IPS-NIHi11 (cell line): ENCODE measurements at regions not wholly inside any gene's neighbourhood (a gene's known extent, or its start where the extent isn't known, plus 50 kb on each side); places are given as distances from the start of the nearest gene placed in this dataset.

Experiments
- DNase-seq: peaks from one replicate; pipeline ENCODE4 v3.0.0; 2012; ENCODE audit warnings: mixed read lengths, low spot score

DNA sequence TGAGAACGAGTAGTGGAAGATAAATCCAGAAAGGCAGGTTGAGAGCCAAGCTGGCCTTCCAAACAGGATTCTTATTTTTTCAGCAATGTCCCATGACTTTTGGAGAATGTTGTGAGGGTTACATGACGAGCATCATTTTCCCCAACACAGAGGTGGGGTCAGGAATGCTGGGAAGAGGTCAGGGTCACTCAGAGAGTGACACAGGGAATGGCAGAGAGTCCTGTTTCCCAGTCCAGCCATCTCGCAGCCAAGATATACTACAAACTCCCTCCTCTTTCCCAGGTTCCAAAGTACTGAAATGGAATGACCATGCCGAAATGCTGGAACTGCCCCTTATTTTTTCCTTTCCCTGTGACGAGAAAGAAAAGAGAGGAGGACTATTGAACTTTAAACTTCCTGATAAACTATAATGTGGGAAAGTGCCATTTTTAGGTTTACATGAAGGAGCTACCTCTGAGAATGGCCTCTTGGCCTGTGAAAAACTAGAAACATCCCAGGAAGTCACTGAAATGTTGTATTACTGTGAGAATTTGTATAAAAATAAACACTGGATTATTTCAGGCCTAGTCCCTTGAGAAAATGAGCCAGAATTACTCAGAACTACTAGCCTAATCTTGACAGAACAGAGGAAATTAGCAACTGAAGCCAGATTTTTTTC is 420.4 kb downstream of the CETN3 start:
- no peak for DNase-seq

- DNase-seq, result peak; percentile 22
Observed at GRCh38 chr5:89988129-89988810, 421.3 kb downstream of the CETN3 start.

- no peak for DNase-seq
Observed at GRCh38 chr5:89983216-89983615, 426.3 kb downstream of the CETN3 start.

- DNase-seq, result no peak
Observed at GRCh38 chr5:89981878-89982773, 427.4 kb downstream of the CETN3 start.

- no peak for DNase-seq
Observed at GRCh38 chr5:89981021-89981420, 428.5 kb downstream of the CETN3 start.

- no peak for DNase-seq
Observed at GRCh38 chr5:89973516-89973915, 436.0 kb downstream of the CETN3 start.

- no peak for DNase-seq
Observed at GRCh38 chr5:89972901-89973300, 436.7 kb downstream of the CETN3 start.

DNA sequence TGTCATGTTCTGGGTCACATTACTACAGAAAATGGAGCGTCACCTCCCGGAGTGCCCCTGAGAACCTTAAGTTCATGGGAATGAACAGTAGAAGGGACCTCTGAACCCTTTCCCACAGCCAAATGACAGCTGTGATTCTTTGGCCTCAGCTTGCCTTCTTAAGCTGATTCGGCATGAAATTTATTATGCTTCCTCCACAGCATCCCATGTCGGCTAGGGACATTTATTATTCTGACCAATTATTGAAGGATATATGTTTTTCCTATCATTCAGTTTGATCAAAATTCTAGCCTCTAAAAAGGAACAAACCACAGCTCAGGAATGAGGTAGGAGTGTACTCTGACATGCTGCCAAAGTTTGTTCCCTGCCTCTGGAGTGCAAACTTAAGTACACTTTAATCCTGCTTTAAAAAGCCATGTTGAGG is 440.6 kb downstream of the CETN3 start:
- no peak for DNase-seq

DNA sequence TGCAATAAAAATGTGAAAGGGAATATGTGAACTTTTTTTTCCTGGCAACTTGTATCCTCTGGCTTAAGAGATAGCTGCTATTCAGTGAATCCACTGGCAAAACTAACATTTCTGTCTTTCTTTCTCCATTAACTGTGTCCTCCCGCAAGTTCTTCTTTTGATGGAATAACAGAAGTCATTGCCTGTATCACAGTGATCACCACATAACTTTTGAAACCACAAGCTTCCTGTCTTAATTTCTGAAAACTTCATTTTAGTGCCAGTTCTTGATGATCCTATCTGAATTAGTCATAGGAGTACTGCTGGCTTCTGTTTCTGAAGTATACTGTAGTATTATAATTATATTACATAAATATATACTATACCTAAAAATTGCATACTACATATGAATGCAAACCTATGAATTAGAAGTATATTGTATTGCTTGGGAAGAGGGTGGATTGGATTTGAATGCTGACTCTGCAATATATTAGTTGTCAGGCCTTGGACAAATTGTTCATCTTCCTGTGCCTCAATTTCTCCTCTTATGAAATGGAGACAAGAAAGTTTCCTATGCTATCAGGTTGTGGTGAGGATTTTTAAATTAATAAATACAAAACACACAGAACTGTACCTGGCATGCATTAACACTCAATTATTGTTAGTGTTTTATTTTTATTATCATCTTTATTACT is 441.6 kb downstream of the CETN3 start:
- DNase-seq, result no peak

GRCh38 chr5:89956838-89957237 is 452.7 kb downstream of the CETN3 start:
- DNase-seq, result no peak

- no peak for DNase-seq
Observed at GRCh38 chr5:89954916-89955315, 454.6 kb downstream of the CETN3 start.

- DNase-seq, result no peak
Observed at GRCh38 chr5:89951876-89952275, 457.7 kb downstream of the CETN3 start.

- DNase-seq, result no peak
Observed at GRCh38 chr5:89950234-89950633, 459.3 kb downstream of the CETN3 start.

DNA sequence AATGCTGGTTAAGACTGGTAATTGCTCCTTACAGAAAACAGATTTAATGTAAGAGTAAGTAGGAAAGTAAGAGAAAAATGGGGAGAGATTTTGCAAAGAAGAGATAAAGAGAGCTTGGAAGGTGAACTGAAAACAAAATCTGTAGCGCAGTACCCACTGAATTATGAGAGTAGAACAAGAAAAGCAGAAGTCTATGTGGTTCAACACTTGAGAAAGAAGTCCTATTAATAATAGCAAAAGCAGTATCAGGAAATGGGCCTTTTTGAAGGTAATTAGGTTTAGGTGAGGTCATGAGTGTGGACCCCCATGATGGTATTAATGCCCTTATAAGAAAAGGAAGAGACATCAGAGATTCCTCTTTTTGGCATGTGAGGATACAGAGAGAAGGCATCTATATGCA is 460.6 kb downstream of the CETN3 start:
- no peak for DNase-seq

DNA sequence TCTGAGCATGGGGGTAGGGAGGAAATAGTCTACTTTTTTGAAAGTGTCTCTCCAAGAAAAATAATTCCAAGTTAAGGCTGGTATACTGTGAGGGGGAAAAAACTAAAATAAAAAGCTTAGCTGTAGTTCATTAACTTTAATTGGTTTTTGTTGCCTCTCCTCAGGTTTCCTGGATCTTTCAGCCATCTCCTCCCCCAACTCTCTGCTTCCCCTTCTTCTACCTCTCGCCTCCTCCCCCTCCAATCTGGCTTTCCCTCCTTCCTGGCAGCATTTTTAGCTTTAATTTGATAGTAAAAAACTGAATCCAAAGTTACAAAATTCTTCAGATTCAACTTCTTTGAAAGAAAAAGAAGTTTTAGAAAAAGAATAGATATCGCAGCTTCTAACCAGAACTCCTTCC is 462.6 kb downstream of the CETN3 start:
- no peak for DNase-seq

- DNase-seq, result no peak
Observed at GRCh38 chr5:89946508-89946907, 463.0 kb downstream of the CETN3 start.

GRCh38 chr5:89942171-89942570 is 467.4 kb downstream of the CETN3 start:
- DNase-seq, result no peak

DNA sequence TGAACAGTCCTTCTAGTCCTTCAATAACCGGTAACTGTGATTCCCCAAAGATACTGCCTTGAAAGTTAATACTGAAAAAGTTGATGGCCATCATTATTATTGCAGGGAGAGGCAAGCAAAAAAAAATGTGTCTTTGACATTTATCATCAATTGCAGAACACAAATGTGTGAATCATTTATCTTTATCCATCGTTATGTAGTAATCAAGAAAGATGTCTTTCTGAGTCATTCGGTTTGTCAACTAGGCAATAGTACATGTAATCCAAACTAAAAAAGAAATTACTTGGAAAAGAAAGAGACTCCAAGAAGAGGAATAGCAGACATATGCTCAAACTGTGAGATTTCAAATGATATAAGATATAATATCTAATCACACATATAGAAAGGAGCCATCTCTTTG is 473.0 kb downstream of the CETN3 start:
- DNase-seq, result no peak

DNA sequence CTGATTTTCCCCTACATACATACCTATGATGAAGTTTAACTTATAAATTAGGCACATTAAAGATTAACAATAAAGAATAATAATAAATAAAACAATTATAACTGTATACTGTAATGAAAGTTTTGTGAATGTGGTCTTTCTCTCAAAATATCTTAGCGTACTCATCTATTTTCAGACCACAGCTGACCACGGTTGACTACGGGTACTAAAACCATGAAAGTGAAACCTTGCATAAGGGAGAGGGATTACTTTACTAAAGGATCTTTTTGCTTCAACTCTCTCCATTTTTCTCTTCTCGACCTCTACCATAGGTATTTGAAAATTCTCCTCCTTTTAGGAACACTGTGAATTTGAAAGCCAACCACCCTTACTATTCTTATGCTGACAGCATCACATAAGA is 475.5 kb downstream of the CETN3 start:
- DNase-seq, result no peak

GRCh38 chr5:89932771-89933181 is 476.8 kb downstream of the CETN3 start:
- DNase-seq, result peak; percentile 15

DNA sequence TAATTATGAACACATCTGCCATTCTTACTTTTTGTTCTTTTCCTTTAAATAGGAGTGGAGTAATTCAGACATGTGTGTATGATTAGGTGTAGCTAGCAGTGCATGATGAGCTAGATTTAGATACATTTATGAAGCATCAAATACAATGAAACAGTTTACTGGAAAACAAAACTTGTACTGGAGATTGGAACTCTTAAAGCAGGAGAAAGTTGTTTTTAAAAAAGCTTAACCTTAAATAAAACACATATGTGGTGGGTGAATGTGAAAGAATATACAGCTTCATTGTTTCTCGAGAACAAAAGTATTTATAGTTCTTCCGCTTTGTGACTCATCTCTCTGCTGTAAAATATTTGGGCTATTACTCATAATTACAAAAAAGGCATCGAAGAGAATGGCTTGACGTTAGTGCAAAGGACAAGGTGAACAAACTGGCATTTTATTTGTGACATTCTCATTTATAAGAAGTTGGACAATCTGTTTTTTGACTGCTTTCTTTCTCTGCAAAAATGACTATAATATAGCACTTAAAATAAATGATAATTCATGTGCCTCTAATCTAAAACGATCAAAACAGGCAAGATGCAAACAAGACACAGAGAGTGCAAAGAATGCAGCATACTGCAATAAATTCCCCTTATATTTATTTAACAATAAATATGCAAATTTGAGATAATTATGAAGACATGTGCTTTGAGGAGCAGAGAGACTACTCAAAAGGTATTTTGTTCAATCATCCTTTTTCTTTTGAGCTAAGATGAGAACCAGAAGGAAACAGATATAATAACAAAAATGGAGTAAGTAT is 478.8 kb downstream of the CETN3 start:
- DNase-seq, result no peak
